ENCODE measurements at regions not wholly inside any gene's neighbourhood (a gene's known extent, or its start where the extent isn't known, plus 50 kb on each side); places are given as distances from the start of the nearest gene placed in this dataset.

DNA sequence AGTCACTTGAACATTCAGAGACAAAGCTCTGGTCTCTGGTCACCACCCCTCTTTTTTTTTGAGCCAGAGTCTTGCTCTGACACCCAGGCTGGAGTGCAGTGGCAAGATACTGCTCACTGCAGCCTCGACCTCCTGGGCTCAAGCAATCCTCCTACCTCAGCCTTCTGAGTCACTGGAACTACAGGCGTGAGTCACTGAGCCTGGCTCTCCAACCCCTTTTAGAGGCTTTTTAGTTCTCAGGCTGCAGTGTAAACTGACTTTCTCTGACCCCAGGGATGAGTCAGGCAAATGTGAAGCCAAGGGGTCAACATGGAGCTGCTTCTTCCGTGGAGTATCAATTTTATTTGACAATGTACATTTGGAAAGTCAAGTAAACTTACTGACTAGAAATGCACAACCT is 229.2 kb downstream of the PTTG2 start:
- H3K36me3 Mint-ChIP-seq, result no peaks in the 10 kb centered on the region
- no peaks in the 10 kb centered on the region for H3K4me1 Mint-ChIP-seq
- H3K4me3 Mint-ChIP-seq, result no peak overlapping the region
- peaks cover 6% of the 10 kb centered on the region for H3K27me3 Mint-ChIP-seq
- DNase-seq, result no peak
- H3K27ac Mint-ChIP-seq, result no peak overlapping the region
- H3K9me3 Mint-ChIP-seq, result no peaks in the 10 kb centered on the region

- no peaks in the 10 kb centered on the region for H3K9me3 Mint-ChIP-seq
- H3K27ac Mint-ChIP-seq, result no peak overlapping the region
- H3K27me3 Mint-ChIP-seq, result peaks cover 6% of the 10 kb centered on the region
- H3K4me3 Mint-ChIP-seq, result no peak overlapping the region
- H3K4me1 Mint-ChIP-seq, result no peaks in the 10 kb centered on the region
- no peaks in the 10 kb centered on the region for H3K36me3 Mint-ChIP-seq
- no peak for DNase-seq
Observed at GRCh38 chr4:38190717-38191178, 230.6 kb downstream of the PTTG2 start.

DNA sequence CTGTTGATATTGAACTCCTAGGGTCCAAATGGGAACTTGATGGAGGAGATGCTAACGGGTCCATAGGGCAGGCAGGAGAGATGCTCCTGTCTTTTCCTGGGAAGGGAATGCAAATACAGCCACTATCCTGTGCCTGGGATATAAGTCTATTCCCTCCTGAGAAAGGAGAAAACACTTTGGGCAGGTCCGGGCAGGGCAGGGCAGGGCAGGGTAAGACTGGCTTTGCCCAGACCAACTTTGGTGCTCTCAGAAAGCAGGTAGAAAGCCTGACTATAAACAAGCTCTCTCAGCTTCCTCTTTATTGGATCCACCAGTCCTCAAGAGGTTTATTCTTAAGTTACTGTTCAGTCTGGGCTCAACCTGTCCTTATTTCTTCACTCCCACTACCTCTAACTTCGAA is 232.3 kb downstream of the PTTG2 start:
- Mint-ChIP-seq H3K9me3 (no peaks in the 10 kb centered on the region), H3K4me3 (no peak overlapping the region), H3K36me3 (no peaks in the 10 kb centered on the region), H3K4me1 (no peaks in the 10 kb centered on the region), H3K27ac (no peak overlapping the region), H3K27me3 (peaks cover 6% of the 10 kb centered on the region)
- no peak for DNase-seq

GRCh38 chr4:38193236-38193863 is 233.2 kb downstream of the PTTG2 start:
- Mint-ChIP-seq H3K4me1 (no peaks in the 10 kb centered on the region), H3K36me3 (no peaks in the 10 kb centered on the region), H3K4me3 (no peak overlapping the region), H3K27me3 (peaks cover 6% of the 10 kb centered on the region), H3K27ac (no peak overlapping the region), H3K9me3 (no peaks in the 10 kb centered on the region)
- DNase-seq, result no peak

- Mint-ChIP-seq H3K4me3 (no peak overlapping the region), H3K4me1 (no peaks in the 10 kb centered on the region), H3K9me3 (no peaks in the 10 kb centered on the region), H3K36me3 (no peaks in the 10 kb centered on the region), H3K27me3 (peaks cover 6% of the 10 kb centered on the region), H3K27ac (no peak overlapping the region)
- DNase-seq, result no peak
Observed at GRCh38 chr4:38194047-38194602, 233.9 kb downstream of the PTTG2 start.

GRCh38 chr4:38195486-38195885 is 235.3 kb downstream of the PTTG2 start:
- no peaks in the 10 kb centered on the region for H3K36me3 Mint-ChIP-seq
- peaks cover 6% of the 10 kb centered on the region for H3K27me3 Mint-ChIP-seq
- H3K9me3 Mint-ChIP-seq, result no peaks in the 10 kb centered on the region
- no peak for DNase-seq
- no peak overlapping the region for H3K4me3 Mint-ChIP-seq
- H3K4me1 Mint-ChIP-seq, result no peaks in the 10 kb centered on the region
- no peak overlapping the region for H3K27ac Mint-ChIP-seq

DNA sequence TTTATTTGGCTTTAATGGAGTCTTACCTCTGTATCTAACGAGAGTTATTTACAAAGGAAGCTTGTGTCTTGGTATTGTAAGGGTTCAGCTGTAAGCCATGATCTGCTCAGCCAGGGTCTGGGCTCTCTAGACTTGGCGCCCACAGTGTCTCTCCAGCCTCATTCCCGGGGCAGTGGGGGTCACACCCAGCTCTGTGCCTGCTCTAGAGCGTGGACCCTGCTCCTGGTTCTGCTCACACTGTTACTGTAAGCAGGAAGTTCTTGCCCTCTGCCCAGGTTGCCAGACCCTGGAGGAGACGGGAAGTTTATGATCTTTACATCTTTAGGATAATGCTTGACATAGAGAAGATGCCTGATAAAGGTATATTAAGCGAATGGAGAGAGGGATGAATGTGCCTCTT is 235.7 kb downstream of the PTTG2 start:
- DNase-seq, result no peak
- Mint-ChIP-seq H3K9me3 (no peaks in the 10 kb centered on the region), H3K27me3 (peaks cover 6% of the 10 kb centered on the region), H3K36me3 (no peaks in the 10 kb centered on the region), H3K4me1 (no peaks in the 10 kb centered on the region), H3K4me3 (no peak overlapping the region), H3K27ac (no peak overlapping the region)

- H3K36me3 Mint-ChIP-seq, result no peaks in the 10 kb centered on the region
- H3K27ac Mint-ChIP-seq, result no peak overlapping the region
- no peaks in the 10 kb centered on the region for H3K27me3 Mint-ChIP-seq
- H3K9me3 Mint-ChIP-seq, result peaks cover 1% of the 10 kb centered on the region
- H3K4me1 Mint-ChIP-seq, result peaks cover 5% of the 10 kb centered on the region
- no peak overlapping the region for H3K4me3 Mint-ChIP-seq
- DNase-seq, result no peak
Observed at GRCh38 chr4:38202242-38202641, 242.0 kb downstream of the PTTG2 start.

- DNase-seq, result no peak
- Mint-ChIP-seq H3K27ac (no peak overlapping the region), H3K27me3 (no peaks in the 10 kb centered on the region), H3K4me1 (peaks cover 5% of the 10 kb centered on the region), H3K9me3 (peaks cover 1% of the 10 kb centered on the region), H3K36me3 (no peaks in the 10 kb centered on the region), H3K4me3 (no peak overlapping the region)
Observed at GRCh38 chr4:38203609-38204008, 243.4 kb downstream of the PTTG2 start.

DNA sequence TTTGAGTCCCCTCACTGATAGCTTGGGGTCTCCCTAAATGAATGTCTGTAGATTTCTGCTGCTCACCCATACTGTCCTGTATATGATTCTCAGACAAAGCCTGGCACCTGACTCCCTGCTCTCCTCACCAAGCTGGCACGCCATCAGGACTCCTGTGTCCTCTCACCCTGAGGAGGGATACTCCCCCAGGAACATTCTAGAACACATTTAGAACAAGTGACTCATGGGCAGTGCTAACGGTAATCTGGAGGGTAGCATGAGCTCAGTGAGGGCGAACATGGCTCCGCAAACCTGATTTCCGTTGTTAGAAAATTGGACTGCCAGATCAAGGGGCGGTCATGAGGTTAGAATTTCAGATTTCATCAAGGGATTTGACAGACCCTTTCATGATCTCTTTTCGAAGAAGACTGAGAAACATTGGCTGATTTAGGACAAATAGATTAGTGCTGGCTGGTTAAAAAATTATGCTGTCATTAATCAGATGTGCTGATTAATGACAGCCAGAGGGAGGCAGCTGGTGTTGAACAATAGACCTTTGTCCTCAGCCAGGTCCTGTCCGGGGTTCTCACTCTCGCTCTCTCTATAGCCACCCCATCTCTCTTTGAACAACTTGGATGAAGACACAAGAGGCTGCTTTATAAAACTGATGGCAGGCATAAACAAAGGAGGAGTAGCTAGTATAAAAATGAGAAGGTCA is 244.3 kb downstream of the PTTG2 start:
- H3K4me3 Mint-ChIP-seq, result no peak overlapping the region
- peaks cover 5% of the 10 kb centered on the region for H3K4me1 Mint-ChIP-seq
- peaks cover 1% of the 10 kb centered on the region for H3K9me3 Mint-ChIP-seq
- DNase-seq, result no peak
- H3K27me3 Mint-ChIP-seq, result no peaks in the 10 kb centered on the region
- no peaks in the 10 kb centered on the region for H3K36me3 Mint-ChIP-seq
- H3K27ac Mint-ChIP-seq, result no peak overlapping the region

GRCh38 chr4:38205261-38205660 is 245.1 kb downstream of the PTTG2 start:
- Mint-ChIP-seq H3K4me1 (peaks cover 5% of the 10 kb centered on the region), H3K27ac (no peak overlapping the region), H3K4me3 (no peak overlapping the region), H3K27me3 (no peaks in the 10 kb centered on the region), H3K36me3 (no peaks in the 10 kb centered on the region), H3K9me3 (peaks cover 1% of the 10 kb centered on the region)
- DNase-seq, result no peak

DNA sequence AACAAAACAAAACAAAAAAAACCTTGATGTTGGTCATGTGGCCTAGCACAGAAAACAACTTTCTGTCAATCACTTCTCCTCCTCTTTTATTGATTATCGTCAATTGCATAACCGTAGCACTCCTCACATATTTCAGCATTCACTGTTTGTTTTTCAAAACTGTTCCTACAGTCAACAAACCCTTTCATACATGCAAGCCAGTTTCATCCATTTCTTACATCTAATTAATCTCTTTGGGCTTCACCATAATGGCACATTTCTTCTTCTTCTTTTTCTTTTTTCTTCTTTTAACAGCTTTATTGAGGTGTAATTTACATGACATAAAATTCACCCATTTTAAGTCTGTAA is 246.9 kb downstream of the PTTG2 start:
- no peak overlapping the region for H3K27ac Mint-ChIP-seq
- DNase-seq, result no peak

GRCh38 chr4:38209654-38210053 is 249.5 kb downstream of the PTTG2 start:
- no peaks in the 10 kb centered on the region for H3K36me3 Mint-ChIP-seq
- H3K27me3 Mint-ChIP-seq, result no peaks in the 10 kb centered on the region
- H3K4me3 Mint-ChIP-seq, result no peak overlapping the region
- no peak overlapping the region for H3K27ac Mint-ChIP-seq
- H3K9me3 Mint-ChIP-seq, result peaks cover 1% of the 10 kb centered on the region
- DNase-seq, result no peak
- H3K4me1 Mint-ChIP-seq, result no peaks in the 10 kb centered on the region

More for the DNA sequence above, 246.9 kb downstream of the PTTG2 start:
- H3K27me3 Mint-ChIP-seq, result no peaks in the 10 kb centered on the region
- no peaks in the 10 kb centered on the region for H3K36me3 Mint-ChIP-seq
- peaks cover 3% of the 10 kb centered on the region for H3K4me1 Mint-ChIP-seq
- no peak overlapping the region for H3K4me3 Mint-ChIP-seq
- peaks cover 1% of the 10 kb centered on the region for H3K9me3 Mint-ChIP-seq

- Mint-ChIP-seq H3K9me3 (peaks cover 1% of the 10 kb centered on the region), H3K27ac (no peak overlapping the region)
- DNase-seq, result no peak
Observed at GRCh38 chr4:38210396-38211114, 250.4 kb downstream of the PTTG2 start.

GRCh38 chr4:38211885-38212284 is 251.7 kb downstream of the PTTG2 start:
- Mint-ChIP-seq H3K9me3 (peaks cover 1% of the 10 kb centered on the region), H3K27ac (no peak overlapping the region), H3K4me1 (no peaks in the 10 kb centered on the region), H3K4me3 (no peak overlapping the region), H3K36me3 (peaks cover 2% of the 10 kb centered on the region), H3K27me3 (no peaks in the 10 kb centered on the region)
- no peak for DNase-seq

More at GRCh38 chr4:38210396-38211114, 250.4 kb downstream of the PTTG2 start:
- H3K27me3 Mint-ChIP-seq, result no peaks in the 10 kb centered on the region
- H3K36me3 Mint-ChIP-seq, result peaks cover 2% of the 10 kb centered on the region
- H3K4me3 Mint-ChIP-seq, result no peak overlapping the region
- no peaks in the 10 kb centered on the region for H3K4me1 Mint-ChIP-seq
